Endothelial cell of umbilical vein (primary cell): ENCODE measurements at regions not wholly inside any gene's neighbourhood (a gene's known extent, or its start where the extent isn't known, plus 50 kb on each side); places are given as distances from the start of the nearest gene placed in this dataset.

Experiments used
- BruUV-seq: library from RNA; stranded (reverse); fragments of 400-500 nt; replicated peaks from 2 replicates; lab custom pipeline; 2021; lab: Mats Ljungman, UMichigan
- CTCF ChIA-PET: fragments of 300-600, 350-600 bp; sonication (Branson Sonifier 250); formaldehyde crosslinking; loops from one replicate; lab custom pipeline; 2021; ENCODE audit warnings: antibody characterized with exemption, inconsistent platforms; lab: Charles Lee
- POLR2A ChIA-PET: fragments of 300-600, 350-600 bp; sonication (Branson Sonifier 250); formaldehyde crosslinking; loops from one replicate; lab custom pipeline; 2021; ENCODE audit warnings: antibody characterized with exemption, inconsistent platforms; lab: Charles Lee
- DNase-seq: peaks from one replicate; pipeline ENCODE4 v3.0.0-alpha.2; 2011; ENCODE audit warnings: low read depth, low spot score
- FAIRE-seq: peaks from 2 replicates; lab custom pipeline; 2011; peaks lifted over from hg19 to GRCh38; lab: Jason Lieb, UNC
- H2AFZ ChIP-seq: 2 replicates; pipeline ENCODE4 v1.6.0; 2012; ENCODE audit warnings: low read depth, low read length, control low read depth, inconsistent platforms
- H3K27ac ChIP-seq: 2 replicates; pipeline ENCODE4 v1.5.1; 2011; ENCODE audit warnings: low read depth, mild to moderate bottlenecking, control low read depth, low read length, moderate library complexity; ENCODE audit not compliant: insufficient read depth
- H3K27me3 ChIP-seq, 2 experiments: 2 replicates each; pipeline versions ENCODE4 v1.6.0 to v1.6.1; 2011; ENCODE audit warnings: low read length in 2 of 2, mixed read lengths in 1 of 2; ENCODE audit not compliant: control insufficient read depth in 2 of 2, insufficient read depth in 2 of 2
- H3K36me3 ChIP-seq, 2 experiments: 2 replicates in 1 of 2; 3 replicates in 1 of 2; pipeline ENCODE4 v1.5.1; 2011; ENCODE audit warnings: low read length in 2 of 2, mild to moderate bottlenecking in 1 of 2, moderate library complexity in 1 of 2; ENCODE audit not compliant: control insufficient read depth in 2 of 2, insufficient read depth in 2 of 2; ENCODE audit errors: extremely low read depth in 1 of 2
- H3K4me1 ChIP-seq: 3 replicates; pipeline ENCODE4 v1.5.1; 2011; ENCODE audit warnings: mild to moderate bottlenecking, low read length; ENCODE audit not compliant: control insufficient read depth, insufficient read depth; ENCODE audit errors: extremely low read depth
- H3K4me2 ChIP-seq: 2 replicates; pipeline ENCODE4 v1.6.1; 2011; ENCODE audit warnings: low read length, control low read depth, mixed read lengths; ENCODE audit not compliant: insufficient read depth
- H3K4me3 ChIP-seq, 3 experiments: fragments of 200-600 bp in 1 of 3; sonication (generic), shearing (Covaris generic) in 1 of 3; replicated peaks in 1 of 3; 2 replicates each; pipeline ENCODE4 v1.5.1; 2011 to 2016; ENCODE audit warnings: control low read depth in 3 of 3, low read length in 3 of 3, mild to moderate bottlenecking in 2 of 3, inconsistent platforms in 1 of 3, low read depth in 1 of 3, moderate library complexity in 1 of 3; ENCODE audit not compliant: insufficient read depth in 1 of 3
- H3K79me2 ChIP-seq: 2 replicates; pipeline ENCODE4 v1.6.0; 2012; ENCODE audit warnings: low read length, inconsistent platforms; ENCODE audit not compliant: control insufficient read depth, insufficient read depth
- H3K9ac ChIP-seq: replicated peaks from 2 replicates; pipeline ENCODE3; 2011; ENCODE audit warnings: low read length, control low read depth; ENCODE audit not compliant: insufficient read depth; ENCODE audit errors: extremely low read depth
- H3K9me1 ChIP-seq: replicated peaks from 3 replicates; pipeline ENCODE4 v1.6.0; 2011; ENCODE audit warnings: mild to moderate bottlenecking, low read length; ENCODE audit not compliant: control insufficient read depth, insufficient read depth; ENCODE audit errors: extremely low read depth
- H3K9me3 ChIP-seq: replicated peaks from 2 replicates; pipeline ENCODE4 v1.5.1; 2012; ENCODE audit warnings: low read length, inconsistent platforms; ENCODE audit not compliant: control insufficient read depth, insufficient read depth
- H4K20me1 ChIP-seq: replicated peaks from 2 replicates; pipeline ENCODE3; 2011; ENCODE audit warnings: mild to moderate bottlenecking, low read length; ENCODE audit not compliant: control insufficient read depth, insufficient read depth; ENCODE audit errors: extremely low read depth
- EZH2 ChIP-seq: IDR thresholded peaks from 2 replicates; pipeline ENCODE4 v1.6.1; 2012; ENCODE audit warnings: borderline replicate concordance, low read depth, mild to moderate bottlenecking, moderate library complexity, low read length, inconsistent platforms; ENCODE audit not compliant: severe bottlenecking
- FOS ChIP-seq: IDR thresholded peaks from 2 replicates; pipeline ENCODE4 v1.6.1; 2011; ENCODE audit warnings: mild to moderate bottlenecking, low read length, moderate library complexity, borderline replicate concordance; ENCODE audit not compliant: insufficient read depth
- GATA2 ChIP-seq: IDR thresholded peaks from 2 replicates; pipeline ENCODE4 v1.7.0; 2011; ENCODE audit warnings: low read depth, mild to moderate bottlenecking, moderate library complexity, mixed read lengths, low read length; ENCODE audit not compliant: insufficient read length, insufficient read depth
- JUN ChIP-seq: IDR thresholded peaks from 2 replicates; pipeline ENCODE4 v1.6.1; 2011; ENCODE audit warnings: borderline replicate concordance, low read depth; ENCODE audit not compliant: insufficient read length, insufficient read depth
- MYC ChIP-seq: IDR thresholded peaks from one replicate; pipeline ENCODE4 v1.6.1; 2011; ENCODE audit warnings: mild to moderate bottlenecking, low read depth, low read length
- POLR2A ChIP-seq: IDR thresholded peaks from 2 replicates; pipeline ENCODE4 v1.6.1; 2012; ENCODE audit warnings: low read depth, mild to moderate bottlenecking, control low read depth, low read length
- dilution Hi-C: fragments of 300-500 bp; cut with MboI; formaldehyde crosslinking; loops from one replicate; pipeline ENCODE4 v1.15.0; 2019; ENCODE audit warnings: low sequenced_read_pairs; ENCODE audit not compliant: extremely low pct_ligation_motif_present
- intact Hi-C: fragments of 100-400 bp; cut with micrococcal nuclease; formaldehyde crosslinking; loops from one replicate; pipeline ENCODE4 v1.10.0; 2022
- TF ChIP-seq, protein P1 (sequence below), 2 donors: IDR thresholded peaks; 1 replicate in 1 of 2; 2 replicates in 1 of 2; pipeline ENCODE4 v1.5.1; 2011; ENCODE audit warnings: low read length in 2 of 2, mild to moderate bottlenecking in 2 of 2, moderate library complexity in 2 of 2, control low read depth in 1 of 2, inconsistent platforms in 1 of 2, low read depth in 1 of 2; ENCODE audit not compliant: insufficient read depth in 1 of 2; ENCODE audit errors: extremely low read depth in 1 of 2
- TF ChIP-seq, protein P2 (sequence below): IDR thresholded peaks from 2 replicates; pipeline ENCODE4 v1.6.1; 2011; ENCODE audit not compliant: insufficient read depth, insufficient read length

DNA sequence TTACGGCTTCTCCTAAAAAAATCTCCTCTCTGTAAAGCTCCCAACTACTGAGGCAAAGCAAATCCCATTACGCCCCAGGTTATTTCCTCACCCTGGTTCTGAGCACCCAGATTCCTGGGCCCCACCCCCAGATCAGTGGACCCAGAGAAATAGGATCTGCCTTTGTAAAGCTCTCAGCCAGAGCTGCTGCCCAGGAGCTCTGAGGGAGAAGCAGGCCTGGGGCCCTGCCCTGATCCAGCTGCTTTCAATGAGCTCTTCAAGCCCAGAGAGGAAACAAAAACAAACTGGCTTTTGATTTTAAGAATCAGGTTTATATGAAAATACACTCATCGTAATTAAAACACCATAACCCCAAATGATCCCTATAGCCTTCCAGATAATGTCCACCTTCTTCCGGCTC is 124.5 kb downstream of the C5orf15 start:
- no peak for TF ChIP-seq EZH2
- TF ChIP-seq, protein P1, sequence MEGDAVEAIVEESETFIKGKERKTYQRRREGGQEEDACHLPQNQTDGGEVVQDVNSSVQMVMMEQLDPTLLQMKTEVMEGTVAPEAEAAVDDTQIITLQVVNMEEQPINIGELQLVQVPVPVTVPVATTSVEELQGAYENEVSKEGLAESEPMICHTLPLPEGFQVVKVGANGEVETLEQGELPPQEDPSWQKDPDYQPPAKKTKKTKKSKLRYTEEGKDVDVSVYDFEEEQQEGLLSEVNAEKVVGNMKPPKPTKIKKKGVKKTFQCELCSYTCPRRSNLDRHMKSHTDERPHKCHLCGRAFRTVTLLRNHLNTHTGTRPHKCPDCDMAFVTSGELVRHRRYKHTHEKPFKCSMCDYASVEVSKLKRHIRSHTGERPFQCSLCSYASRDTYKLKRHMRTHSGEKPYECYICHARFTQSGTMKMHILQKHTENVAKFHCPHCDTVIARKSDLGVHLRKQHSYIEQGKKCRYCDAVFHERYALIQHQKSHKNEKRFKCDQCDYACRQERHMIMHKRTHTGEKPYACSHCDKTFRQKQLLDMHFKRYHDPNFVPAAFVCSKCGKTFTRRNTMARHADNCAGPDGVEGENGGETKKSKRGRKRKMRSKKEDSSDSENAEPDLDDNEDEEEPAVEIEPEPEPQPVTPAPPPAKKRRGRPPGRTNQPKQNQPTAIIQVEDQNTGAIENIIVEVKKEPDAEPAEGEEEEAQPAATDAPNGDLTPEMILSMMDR (IDR thresholded peaks at IDR 0.05; ENCODE audit: extremely low read depth in 1 of 2, insufficient read depth in 1 of 2, low read depth in 1 of 2, low read length in 2 of 2) = no peak
- TF ChIP-seq, protein P2, sequence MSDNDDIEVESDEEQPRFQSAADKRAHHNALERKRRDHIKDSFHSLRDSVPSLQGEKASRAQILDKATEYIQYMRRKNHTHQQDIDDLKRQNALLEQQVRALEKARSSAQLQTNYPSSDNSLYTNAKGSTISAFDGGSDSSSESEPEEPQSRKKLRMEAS = no peak
- TF ChIP-seq MYC = no peak
- TF ChIP-seq POLR2A = no peak
- no peak for TF ChIP-seq GATA2
- no peak for TF ChIP-seq JUN
- TF ChIP-seq FOS = no peak
- FAIRE-seq = no peak
- H3K9me3 ChIP-seq = no peaks in the 10 kb centered on the region
- no peak for DNase-seq
- H3K27ac ChIP-seq = no peak overlapping the region
- H4K20me1 ChIP-seq = no peaks in the 10 kb centered on the region
- no peak overlapping the region for H3K4me2 ChIP-seq
- BruUV-seq = no TSS peak
- intact Hi-C loops = no loop called here
- H2AFZ ChIP-seq = no peak overlapping the region
- no peaks in the 10 kb centered on the region for H3K4me1 ChIP-seq
- no peaks in the 10 kb centered on the region for H3K9me1 ChIP-seq
- CTCF ChIA-PET = interaction anchor here (3.5 kb wide), 1 partner anchor 12 kb away, joined by 10 read pairs; no protein-coding TSS in a partner anchor
- no peak overlapping the region for H3K9ac ChIP-seq
- no peaks in the 10 kb centered on the region for H3K79me2 ChIP-seq
- H3K4me3 ChIP-seq = no peak overlapping the region
- H3K27me3 ChIP-seq = peaks cover 7 to 8% of the 10 kb centered on the region in 2 experiments
- POLR2A ChIA-PET = no interaction called here
- dilution Hi-C loops = no loop called here
- H3K36me3 ChIP-seq = no peaks in the 10 kb centered on the region
